ENCODE measurements at regions not wholly inside any gene's neighbourhood (a gene's known extent, or its start where the extent isn't known, plus 50 kb on each side); places are given as distances from the start of the nearest gene placed in this dataset.
"Not testable (repeated sequence)": the region's sequence is repeated elsewhere in the genome, so short reads cannot be mapped to it uniquely, and the experiment has no call there.

GRCh38 chr3:4166540-4166939, 136.6 kb upstream of the SETMAR start:
- intact Hi-C loops (cut with DNase I) = no loop called here

GRCh38 chr3:4167230-4167629, 135.9 kb upstream of the SETMAR start:
- H3K9me3 ChIP-seq; intact Hi-C loops (cut with DNase I); H3K27me3 ChIP-seq: not testable (repeated sequence)

More at GRCh38 chr3:4166540-4166939, 136.6 kb upstream of the SETMAR start:
- DNase-seq = no peak
- no peaks in the 10 kb centered on the region for H3K36me3 ChIP-seq
- H3K9me3 ChIP-seq = peaks cover 4% of the 10 kb centered on the region
- H3K27me3 ChIP-seq = no peaks in the 10 kb centered on the region
- TF ChIP-seq CTCF (IDR thresholded peaks at IDR 0.05) = no peak
- no peak overlapping the region for H3K4me3 ChIP-seq
- ATAC-seq = no peak
- no peaks in the 10 kb centered on the region for H3K4me1 ChIP-seq
- no peak overlapping the region for H3K27ac ChIP-seq

GRCh38 chr3:4174791-4175190, 128.4 kb upstream of the SETMAR start:
- H3K4me3 ChIP-seq = no peak overlapping the region
- intact Hi-C loops (cut with DNase I) = no loop called here
- ATAC-seq (no peak), DNase-seq (no peak)
- H3K4me1 ChIP-seq = no peaks in the 10 kb centered on the region
- no peaks in the 10 kb centered on the region for H3K27me3 ChIP-seq
- no peak for TF ChIP-seq CTCF (IDR thresholded peaks at IDR 0.05)
- H3K27ac ChIP-seq = no peak overlapping the region
- H3K36me3 ChIP-seq = no peaks in the 10 kb centered on the region
- no peaks in the 10 kb centered on the region for H3K9me3 ChIP-seq

More at GRCh38 chr3:4167230-4167629, 135.9 kb upstream of the SETMAR start:
- ATAC-seq, DNase-seq, H3K4me3 ChIP-seq, H3K4me1 ChIP-seq, H3K27ac ChIP-seq, H3K36me3 ChIP-seq: not testable (repeated sequence)

GRCh38 chr3:4191971-4192370, 111.2 kb upstream of the SETMAR start:
- H3K27me3 ChIP-seq = no peaks in the 10 kb centered on the region
- DNase-seq (no peak), ATAC-seq (no peak)
- H3K4me3 ChIP-seq = no peak overlapping the region
- TF ChIP-seq CTCF (IDR thresholded peaks at IDR 0.05) = no peak
- H3K4me1 ChIP-seq = no peaks in the 10 kb centered on the region
- intact Hi-C loops (cut with DNase I) = no loop called here
- H3K9me3 ChIP-seq = no peaks in the 10 kb centered on the region
- H3K36me3 ChIP-seq = no peaks in the 10 kb centered on the region
- H3K27ac ChIP-seq = no peak overlapping the region

GRCh38 chr3:4195006-4195405, 108.2 kb upstream of the SETMAR start:
- ATAC-seq (no peak), DNase-seq (no peak)
- intact Hi-C loops (cut with DNase I) = no loop called here
- H3K4me3 ChIP-seq = no peak overlapping the region
- no peaks in the 10 kb centered on the region for H3K27me3 ChIP-seq
- TF ChIP-seq CTCF (IDR thresholded peaks at IDR 0.05) = no peak
- H3K36me3 ChIP-seq = no peaks in the 10 kb centered on the region
- H3K27ac ChIP-seq = no peak overlapping the region
- H3K4me1 ChIP-seq = no peaks in the 10 kb centered on the region
- H3K9me3 ChIP-seq = no peaks in the 10 kb centered on the region

- Histone ChIP-seq H3K4me1 (no peaks in the 10 kb centered on the region), H3K9me3 (no peaks in the 10 kb centered on the region), H3K4me3 (no peak overlapping the region), H3K27me3 (no peaks in the 10 kb centered on the region), H3K27ac (no peak overlapping the region), H3K36me3 (no peaks in the 10 kb centered on the region)
- TF ChIP-seq CTCF (IDR thresholded peaks at IDR 0.05) = no peak
- intact Hi-C loops (cut with DNase I) = no loop called here
- DNase-seq (no peak), ATAC-seq (no peak)
These were observed 106.5 kb upstream of the SETMAR start for GRCh38 chr3:4196506-4197147.

Data from upper lobe of right lung (tissue), 1 donor.